IPS-NIHi11 (cell line): ENCODE measurements at regions not wholly inside any gene's neighbourhood (a gene's known extent, or its start where the extent isn't known, plus 50 kb on each side); places are given as distances from the start of the nearest gene placed in this dataset.

ENCODE experiments used
- DNase-seq: peaks from one replicate; pipeline ENCODE4 v3.0.0; 2012; ENCODE audit warnings: mixed read lengths, low spot score

DNA sequence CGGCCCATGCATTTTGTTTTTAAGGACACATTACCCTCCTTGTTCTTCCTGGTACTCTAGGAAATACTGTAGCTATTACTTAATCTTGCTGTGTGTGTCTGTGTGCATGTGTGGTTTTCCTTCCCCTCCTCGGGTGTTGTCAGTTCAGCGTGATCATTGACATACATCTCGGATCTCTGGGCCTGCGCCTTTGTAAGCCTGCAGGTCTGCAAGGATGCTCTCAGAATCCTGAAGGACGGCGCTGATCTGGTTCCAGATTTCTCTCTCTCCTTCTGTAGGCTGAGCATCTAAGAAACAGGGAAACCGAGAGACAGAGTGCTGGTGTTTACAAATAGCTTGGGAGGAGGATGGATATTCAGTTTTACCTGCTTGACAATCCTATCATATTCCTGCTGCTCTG lies 100.2 kb downstream of the CYRIA start:
- DNase-seq: no peak

DNA sequence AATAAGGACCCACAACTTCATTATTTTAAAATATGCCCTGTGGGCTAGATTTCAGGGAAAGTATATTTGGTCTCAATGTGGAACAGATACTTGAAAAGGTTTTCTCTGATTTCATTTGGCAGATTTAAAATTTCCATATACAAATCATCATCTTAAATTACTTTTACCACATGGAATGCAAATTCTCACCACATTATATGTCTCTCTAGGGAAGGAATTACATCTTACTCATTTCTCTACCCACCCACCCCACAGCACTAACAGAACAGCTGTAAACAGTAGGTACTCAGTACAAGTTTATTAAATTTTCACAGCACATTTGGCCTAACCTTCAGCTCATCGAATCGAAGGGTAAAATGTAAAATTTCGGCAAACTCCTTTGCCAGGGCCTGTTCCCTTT lies 104.0 kb downstream of the CYRIA start:
- DNase-seq: no peak

DNA sequence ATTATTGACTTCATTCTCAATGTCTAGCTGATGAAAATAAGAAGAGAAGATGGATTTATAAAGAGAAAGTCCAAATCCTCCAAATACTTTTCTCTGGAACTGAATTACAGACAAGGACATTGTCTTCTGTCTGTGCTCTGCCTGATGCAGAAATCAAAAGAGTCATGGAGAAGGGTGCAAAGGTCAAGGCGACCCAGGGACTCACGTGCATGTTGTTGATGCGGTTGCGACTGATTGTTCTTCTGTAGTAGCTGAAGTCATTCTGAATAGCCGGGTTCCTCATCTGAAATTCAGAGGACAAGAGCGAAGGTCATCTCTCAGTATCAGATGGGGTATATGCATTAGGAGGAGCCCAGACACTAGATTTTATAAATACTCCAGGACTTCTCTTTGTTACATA lies 104.4 kb downstream of the CYRIA start:
- no peak for DNase-seq

DNA sequence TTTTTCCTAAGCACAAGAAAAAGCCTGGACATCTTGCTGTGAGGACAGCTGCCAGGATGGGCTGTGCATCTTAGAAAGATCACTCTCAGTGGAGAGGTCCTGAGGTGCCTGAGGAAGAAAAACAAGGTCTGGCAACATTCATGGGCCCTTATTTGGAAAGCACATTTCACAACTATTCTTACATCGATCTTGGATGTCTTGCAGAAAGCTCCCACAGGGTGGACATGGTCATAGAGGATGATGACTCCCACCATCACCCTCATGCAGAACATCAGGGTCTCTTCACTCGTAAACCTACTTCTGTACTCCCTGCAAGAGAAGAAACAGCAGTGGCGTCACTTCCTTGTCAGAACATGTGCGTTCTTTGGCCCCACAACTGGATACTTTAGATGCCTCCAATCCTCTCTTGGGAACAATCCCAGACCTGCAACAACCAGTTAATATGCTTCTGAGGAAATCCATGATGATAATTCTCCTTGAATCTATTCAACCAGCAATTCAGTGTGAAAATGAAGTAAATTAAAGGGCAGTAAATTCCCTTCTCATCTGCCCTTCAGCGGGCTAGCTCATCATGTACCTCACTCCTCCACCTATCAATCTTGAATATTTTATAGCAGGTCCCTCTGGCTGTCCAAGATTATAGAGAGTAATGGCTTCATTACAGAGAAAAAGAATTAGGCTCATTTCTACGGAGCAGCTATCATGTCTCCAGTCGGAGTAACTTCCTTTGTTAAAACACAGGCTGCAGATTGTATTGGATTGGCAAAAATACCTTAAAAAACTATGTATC lies 106.2 kb downstream of the CYRIA start:
- DNase-seq: no peak

DNA sequence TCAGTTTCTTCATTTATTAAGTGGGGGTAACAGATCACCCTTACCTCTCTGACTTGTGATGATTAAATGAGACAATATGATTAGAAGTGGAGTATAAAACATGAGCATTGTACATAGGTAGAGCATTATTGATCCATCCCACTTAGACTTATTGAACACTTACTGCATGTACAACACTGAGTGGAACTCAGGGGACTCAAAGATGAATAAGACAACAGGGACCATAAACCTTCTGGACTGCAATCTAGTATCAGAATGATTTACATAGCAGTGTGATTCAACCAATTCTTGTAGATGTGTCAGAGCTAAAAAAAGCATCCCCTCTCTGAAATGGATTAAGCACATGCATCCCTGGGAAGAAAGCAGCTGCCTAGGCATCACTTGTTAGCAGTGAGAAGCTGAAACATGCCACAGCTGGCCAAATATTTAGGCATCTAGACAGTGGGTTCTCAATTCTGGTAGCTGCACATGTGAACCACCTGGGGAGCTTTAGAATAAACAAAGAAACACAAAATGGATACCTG lies 111.5 kb downstream of the CYRIA start:
- DNase-seq: no peak

DNA sequence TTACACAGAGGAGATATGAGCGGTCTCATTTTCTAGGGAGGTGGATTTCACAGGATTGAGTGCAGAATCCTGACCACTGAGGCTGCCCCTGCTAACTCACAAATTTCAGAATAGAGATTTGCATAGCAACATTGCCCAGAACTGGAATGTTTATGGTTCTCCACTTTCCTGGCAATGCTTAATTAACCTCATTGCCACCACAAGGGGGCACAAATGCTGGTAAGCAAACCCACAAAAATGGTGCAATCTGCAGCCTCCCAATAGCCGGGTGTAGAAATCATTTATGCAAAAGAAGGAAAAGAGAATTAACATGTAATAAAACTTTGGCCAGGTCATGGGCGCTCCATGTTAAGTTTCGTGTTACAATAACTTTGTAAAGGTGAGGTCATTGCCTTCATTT lies 112.4 kb downstream of the CYRIA start:
- peak; percentile 56 for DNase-seq

DNA sequence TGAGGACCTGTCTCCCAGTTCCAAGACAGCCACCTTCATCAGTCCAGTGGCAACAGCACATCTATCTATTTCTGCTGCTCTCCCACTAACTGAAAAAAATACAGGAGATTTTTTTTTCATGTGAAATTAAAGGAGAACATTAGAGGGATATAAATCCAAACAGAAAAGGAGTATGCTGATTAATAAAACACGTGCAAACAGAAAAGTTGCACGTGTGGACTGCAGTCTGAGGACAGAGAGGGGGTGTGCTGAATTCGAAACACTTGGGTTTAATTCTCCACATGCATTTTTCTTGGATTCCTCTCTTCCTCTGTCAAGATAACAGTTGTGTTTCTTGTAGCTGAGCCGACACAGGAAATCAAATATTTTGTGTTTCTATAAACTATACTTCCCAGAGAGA lies 113.4 kb downstream of the CYRIA start:
- DNase-seq: no peak

DNA sequence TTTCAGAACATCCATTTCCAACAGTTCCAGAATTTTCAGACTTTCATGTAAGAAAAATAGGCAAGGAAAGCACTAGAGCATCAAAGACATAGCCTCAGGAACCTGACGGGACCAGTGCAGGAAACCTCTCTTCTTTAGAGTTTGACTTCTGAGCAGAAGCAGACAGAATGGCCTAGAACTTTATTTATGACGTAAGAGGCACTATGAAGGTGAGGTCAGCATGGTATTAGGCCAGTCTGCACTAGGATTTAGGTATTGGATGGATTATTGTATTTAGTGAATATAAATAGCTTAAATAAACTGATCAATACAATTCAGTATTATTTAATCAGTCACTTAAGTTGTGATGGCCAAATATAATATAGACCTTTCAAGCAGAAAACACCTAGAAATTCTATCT lies 117.6 kb downstream of the CYRIA start:
- no peak for DNase-seq

DNA sequence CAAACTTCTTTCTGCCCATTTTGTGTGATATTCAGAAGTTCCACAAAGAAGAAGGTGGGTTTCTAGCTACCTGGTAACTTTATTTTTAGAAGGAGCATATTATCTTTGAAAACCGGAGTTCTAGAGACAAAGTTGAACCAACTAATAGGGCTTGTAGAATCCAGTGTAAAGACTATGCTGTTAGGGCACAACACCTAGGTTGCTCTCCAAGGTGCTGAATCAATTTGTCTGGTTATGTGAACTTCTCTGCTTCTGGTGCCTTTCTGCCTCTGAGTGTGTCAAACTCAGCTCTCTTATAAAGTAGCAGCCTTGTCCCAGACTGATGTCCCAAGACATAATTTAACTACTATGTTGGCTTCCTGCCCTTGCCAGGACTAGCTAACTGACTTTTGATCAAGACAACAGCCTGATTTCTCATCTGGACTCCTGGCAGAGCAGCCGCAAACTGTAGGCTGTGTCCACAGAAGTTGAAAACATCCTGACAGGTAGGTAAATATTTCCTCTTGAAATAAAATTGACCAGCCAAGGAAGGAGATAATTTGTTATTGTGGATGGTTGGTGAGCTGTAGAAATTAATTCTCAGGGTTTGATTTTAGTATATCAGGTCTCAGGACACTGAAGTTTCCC lies 119.4 kb downstream of the CYRIA start:
- peak; percentile 73 for DNase-seq

DNA sequence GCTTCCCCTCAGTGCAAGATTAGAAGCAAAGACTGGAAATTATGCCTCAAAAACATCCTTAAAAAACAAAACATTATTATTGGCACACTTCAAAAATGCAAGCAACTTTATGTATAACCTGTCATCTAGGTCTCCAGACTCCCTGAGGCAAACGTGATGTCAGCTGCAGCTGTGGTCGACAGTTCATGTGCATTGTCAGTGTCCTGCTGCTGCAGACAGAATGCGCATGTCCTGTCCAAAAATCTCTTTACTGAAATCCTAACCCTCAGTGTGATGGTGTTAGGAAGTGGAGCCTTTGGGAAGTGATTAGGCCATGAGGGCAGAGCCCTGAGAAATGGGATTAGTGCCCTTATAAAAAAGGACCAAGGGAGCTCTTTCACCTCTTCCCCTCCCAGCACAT lies 126.9 kb downstream of the CYRIA start:
- no peak for DNase-seq

DNA sequence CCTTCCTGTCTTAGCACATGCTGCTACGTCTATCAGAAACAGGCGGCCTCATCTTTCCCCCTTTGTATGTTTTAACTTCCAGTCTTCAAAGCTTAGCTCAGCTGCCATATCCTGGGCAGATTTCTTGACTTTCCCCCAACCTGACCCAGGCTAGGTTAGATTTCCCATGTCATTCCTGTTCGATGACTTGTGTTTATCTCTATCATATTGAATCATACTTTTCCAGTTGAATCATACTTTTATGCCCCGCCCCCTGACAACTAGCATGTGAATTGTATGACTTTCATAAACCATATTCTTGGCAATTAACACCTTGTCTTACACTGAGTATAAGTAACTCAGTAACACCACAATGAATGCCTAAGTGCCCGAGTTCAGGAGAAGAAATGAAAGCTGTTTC lies 128.3 kb downstream of the CYRIA start:
- no peak for DNase-seq

DNA sequence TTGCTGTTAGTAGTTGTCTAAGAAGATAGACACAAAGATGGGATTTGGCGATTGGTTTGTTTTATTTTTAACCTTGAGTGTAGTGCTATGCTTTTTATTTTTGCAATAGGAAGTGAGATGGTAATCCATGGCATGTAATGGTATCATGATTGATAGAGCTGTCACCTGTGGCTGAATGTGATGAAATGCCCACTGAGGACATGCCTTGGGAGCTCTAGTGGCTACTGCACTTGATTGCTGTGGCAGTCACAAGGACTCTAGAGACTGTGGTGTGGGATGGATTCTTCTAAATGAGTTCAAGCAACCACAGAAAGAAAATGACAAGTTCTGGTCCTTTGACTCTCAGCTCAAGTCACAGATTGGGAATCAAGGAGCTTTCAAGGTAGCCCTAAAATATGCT lies 139.4 kb downstream of the CYRIA start:
- DNase-seq: no peak

DNA sequence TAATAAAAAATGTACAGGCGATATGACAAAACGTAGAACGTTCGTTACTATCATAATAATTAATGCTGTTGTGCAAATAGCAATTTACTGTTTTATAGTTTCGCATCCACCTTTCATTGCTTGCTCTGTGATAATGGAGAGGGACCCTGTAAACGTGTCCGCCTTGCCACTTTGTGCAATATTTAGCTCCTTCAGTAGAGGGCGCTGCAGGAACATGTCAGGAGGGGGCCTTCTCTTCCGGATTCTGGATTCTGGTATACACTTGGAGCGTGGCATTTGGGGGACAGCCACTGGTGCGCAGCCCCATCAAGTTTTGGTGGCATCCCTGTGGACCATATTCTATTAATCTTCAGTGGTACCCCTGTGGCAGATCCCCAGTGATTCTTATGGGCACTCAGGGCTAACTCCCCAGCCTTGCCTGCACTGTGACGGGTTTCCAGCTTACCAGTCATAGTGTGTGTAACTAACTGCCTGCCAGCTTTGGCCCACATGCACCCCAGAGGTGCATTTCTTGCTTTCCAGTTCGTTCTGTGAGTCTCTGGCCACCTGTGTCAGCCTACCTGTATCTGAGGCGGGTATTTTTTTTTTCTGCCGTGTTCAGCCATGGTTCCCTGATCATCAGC lies 140.3 kb downstream of the CYRIA start:
- peak; percentile 68 for DNase-seq

DNA sequence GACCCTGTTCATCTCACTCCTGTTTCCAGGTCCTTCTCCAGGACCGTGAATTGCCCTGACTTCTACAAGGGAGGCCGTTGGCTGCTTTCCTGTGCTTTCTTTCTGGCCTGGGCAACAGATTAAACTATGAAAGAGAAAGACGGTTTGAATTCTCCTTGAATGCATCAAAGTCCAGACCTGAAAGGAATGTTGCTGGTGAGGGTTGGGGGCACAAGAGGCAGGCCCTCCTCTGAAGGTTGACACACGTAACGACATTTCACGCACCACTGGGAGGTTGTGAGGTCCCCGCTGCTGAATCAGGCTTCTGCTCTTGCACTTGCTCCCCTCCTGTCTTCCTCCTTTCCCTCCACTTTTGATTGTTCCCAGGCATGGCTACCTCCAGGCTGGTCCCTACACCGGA lies 141.9 kb downstream of the CYRIA start:
- peak; percentile 19 for DNase-seq

DNA sequence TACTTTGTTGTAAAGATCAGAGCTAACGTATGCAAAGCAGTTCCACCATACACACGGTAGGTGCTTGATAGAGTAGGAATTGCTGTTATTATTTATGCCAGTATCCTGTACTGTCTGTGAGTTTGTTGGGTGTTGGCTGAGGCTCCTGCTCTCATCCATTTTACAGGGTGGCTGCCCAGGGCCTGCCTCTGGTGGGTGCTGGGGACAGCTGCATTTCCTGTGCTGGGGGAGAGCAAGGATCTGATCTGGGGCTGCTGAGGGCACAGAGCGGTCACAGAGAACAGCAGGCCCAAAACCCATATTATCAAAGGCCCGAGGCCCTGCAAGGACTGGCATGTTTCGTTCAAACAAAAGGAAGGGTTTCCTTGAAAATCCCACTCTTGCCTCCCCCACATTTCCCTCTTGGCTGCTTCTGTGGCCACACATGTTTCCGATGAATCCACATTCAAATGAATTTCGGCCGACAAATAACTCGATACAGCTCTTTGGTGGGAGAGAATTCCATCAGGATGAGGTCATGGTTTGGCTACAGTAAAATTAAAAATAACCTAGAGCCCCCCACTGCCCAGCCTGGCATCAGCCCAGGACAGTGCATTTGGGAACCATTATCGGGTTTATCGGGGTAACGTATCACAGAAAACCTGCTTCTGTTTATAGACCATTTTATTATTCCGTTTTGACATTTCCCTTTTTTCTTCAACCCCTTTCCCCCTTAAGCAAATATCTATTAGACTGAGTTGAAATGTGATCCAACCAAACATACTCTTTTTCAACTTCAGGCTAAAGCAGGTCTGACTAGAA lies 143.4 kb downstream of the CYRIA start:
- DNase-seq: no peak

DNA sequence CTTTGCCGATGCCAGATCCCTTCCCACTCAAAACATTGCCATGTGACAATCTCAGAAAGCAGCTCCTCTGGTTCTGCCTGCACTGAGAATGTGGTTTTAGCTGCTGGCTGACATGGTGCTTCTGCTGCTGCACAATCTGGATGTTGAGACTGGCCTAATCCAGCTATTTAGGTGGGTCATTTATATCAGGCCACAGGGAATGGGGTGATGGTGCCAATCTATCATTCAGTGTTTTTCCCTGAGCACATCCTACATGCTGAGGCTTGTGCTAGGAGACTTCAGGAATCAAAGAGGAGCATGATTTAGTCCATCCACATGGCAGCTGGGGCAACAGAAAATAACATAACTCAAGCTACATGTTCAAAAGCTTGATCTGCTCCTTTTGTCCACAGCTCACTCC lies 144.7 kb downstream of the CYRIA start:
- DNase-seq: no peak

DNA sequence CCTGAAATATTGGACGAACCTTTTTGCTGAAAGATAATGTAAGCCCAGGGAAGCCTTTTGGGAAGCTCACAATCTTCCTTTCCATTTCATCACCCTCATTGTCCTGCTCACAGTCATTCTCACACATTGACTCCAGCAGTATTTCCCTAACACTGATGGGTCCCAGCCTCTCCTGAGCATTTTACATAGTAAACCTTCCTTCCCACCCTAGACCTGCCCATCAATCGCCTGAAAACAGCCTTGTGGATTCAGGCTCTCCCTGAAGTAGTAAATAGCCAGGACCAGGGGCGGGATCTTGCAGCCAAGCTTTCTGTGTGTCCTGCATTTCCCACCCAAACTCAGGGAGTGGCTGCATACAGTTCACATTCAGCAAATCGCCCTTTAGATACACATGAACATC lies 149.9 kb downstream of the CYRIA start:
- no peak for DNase-seq

DNA sequence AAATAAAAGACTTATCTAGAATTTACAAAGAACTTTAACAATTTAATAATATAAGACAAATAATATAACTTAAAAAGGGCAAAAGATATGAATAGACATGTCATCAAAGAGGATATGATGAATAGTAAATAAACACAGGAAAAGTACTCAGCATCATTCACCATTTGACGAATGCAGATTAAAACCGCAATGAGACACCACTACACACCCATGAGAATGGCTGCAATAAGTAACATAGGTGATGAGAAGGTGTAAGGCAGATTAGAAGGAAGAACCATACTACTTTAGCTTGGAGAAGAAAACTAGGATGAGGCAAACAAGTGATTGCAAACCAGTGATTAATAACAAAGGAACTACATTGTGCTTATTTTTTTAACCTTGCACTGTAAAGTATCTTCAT lies 152.0 kb downstream of the CYRIA start:
- DNase-seq: no peak

DNA sequence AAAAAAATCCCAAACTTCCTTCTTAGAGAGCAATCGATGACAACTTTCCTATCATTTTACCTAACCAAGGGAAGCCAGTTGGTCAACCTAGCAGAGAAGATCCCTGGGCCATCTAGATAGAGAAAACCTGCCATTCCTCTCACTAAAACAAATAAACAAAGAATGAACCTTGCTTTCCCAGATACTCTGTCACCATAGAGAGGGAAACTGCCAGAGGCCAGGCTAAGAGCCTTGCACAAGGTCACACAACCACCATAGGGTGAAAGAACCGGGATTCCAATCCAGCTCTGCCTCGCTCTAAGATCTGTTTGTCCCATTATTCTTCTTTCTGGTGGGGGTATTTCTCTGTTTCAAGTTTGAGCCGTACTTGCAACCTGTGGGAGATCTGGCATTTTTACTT lies 154.6 kb downstream of the CYRIA start:
- DNase-seq: no peak

DNA sequence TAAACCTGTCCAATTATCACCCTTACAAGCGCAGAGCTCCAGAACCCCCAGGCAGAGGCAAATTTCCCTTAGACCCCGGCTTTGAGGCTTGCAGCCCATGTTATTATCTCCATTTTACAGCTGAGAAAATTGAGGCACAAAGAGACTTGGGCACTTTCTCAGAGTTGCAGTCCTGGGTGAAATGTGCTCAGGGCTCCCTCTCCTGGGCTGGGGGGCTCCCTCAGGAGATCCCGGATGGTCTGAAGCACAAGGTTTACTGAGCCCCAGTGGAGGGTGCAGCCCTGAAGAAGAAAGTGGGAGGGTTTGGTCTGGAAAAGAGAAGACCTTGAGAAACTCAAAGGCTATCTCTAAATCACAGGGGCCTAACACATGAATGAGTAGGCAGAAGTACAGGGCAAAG lies 156.6 kb downstream of the CYRIA start:
- no peak for DNase-seq

DNA sequence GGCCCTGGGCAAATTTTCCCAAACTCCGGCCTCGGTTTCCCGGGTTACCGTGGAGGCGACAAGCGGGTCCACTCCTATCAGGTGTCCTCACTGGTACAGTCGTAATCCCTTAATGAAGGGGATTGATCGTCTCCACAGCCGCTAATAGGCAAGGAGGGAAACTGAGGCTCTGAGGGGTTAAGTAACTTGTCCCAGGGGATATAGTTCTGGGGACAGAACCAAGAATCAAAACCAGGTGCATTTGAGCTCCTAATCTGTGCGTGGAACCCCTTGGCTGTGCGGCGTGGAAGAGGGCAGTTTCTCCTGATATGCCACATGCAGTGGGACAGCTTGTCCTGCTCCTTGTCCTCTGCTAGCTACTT lies 157.2 kb downstream of the CYRIA start:
- DNase-seq: no peak

DNA sequence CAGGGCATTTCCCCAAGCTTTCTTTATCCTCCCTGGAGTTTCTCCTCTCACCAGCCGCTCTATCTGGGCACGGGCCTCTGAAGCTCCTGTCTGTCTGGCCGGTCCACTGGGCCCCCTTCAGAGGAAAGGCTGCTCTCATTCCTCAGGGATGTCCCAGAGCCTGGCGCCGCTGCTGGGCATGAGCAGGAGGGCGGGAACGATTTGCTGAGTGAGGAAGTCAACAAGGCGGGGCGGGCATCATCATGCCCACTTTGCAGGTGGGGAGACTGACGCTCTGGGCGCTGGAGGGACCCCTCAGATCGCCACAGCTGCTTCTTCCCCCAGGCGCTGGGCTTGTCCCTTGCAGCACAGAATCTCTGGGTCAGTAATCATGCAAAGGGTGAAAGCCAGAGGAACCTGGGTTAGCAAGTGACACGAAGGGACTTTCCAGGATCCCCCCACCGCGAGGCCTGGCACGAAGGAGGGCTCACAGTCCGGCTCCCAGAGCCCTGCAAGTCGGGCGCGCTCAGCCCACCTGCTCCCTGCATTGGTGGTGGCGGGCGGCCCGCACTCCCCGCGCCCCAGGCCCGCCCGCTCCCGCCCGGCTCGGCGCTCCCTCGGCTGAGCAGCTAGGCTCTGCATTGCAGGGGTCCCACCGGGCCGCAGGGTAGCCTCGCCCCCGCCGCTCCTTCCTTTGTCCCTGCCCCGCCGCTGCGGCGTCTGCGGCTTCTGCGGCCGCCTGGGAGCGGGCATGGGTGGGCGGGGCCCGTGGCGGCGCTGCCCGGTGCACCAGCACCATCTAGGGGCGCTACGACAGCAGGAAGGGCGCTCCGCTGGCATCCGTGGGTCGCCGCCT lies 157.8 kb downstream of the CYRIA start:
- peak; percentile 87 for DNase-seq
